ENCODE measurements at regions not wholly inside any gene's neighbourhood (a gene's known extent, or its start where the extent isn't known, plus 50 kb on each side); places are given as distances from the start of the nearest gene placed in this dataset.

DNA sequence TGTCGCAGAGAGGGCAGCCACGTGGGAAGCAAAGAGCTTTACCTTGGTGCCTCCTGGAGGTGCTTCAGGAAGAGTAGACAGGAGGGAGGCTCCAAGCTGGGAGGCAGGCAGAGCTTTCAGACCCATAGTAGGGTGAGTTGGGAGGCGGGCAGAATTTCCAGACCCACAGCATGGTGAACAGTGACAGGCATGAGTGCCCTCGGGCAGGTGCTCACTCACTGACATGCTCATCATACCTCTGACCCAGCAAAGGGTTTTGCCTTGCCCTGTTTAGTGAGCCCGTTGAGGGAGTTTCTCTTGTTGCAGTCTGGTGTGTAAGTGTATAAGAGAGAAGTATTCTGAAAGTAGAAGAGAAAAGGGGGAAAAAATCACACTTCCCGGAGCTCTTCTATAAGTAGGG lies 86.4 kb upstream of the NTM start:
- no peak for DNase-seq (ENCODE audit: low read depth in 4 of 4, low spot score in 2 of 4)

DNA sequence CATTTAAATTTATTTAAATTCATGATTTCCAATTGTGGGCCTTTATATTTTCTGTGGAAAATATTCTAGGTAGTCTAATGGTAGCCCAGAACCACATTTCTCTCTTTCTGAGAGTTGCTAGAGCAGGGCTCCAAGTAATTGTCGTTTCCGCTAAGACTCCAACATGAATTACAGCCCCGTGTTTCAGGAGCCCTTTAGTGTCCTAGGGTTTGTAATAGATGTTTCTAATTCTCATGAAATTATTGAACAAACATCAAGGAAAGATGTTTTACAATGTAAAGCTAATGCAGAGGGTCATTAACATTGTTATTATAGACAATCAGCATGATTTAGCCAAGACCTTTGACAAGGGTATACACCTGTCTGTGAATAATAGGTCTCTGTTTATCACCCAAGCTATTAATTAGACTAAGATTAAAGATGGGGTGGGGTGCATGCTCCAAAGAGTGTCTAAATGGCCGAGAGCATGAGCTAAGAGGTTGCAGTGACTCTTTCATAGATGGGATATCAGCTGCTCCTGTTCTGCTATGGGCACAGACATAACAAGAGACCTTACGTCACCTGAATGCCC lies 81.8 kb upstream of the NTM start:
- DNase-seq (ENCODE audit: low read depth in 4 of 4, low spot score in 2 of 4), result no peak

DNA sequence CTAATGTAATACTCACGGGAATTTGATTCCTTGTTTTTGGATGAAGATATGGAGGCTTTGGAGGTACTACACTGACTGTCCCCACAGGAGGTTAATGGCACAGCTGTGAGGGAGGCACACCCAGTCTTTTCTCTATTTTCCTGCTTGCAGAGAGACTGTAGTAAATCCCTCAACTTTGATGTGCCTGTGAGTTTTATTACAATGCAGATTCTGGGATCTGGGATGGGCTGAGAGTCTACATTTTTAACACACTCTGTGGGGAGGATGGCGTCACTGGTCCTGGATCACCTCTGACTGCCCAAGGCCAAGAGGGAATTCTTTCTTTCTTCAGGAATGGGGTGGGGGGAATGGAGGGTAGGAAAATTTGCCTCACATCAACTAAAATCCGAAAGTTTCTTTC lies 80.2 kb upstream of the NTM start:
- no peak for DNase-seq (ENCODE audit: low read depth in 4 of 4, low spot score in 2 of 4)

DNA sequence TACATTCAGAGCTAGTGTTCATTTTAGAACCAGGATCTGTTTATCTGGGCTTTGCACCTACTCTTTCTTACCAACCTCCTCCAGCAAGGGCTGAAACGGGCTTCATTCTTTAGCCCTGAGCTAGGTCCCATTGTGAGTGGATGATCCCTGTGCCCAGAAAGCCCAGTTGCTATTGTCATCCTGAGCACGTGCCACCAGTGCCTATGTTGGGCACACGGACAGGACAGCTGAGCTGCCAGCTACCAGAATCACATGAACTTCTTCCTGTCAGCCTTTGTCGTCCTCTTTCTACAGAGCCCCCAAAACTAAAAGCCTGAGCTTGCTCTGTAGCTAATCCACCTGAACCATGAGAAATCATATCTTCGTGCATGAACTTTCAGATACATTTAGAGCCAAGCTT lies 74.4 kb upstream of the NTM start:
- DNase-seq (ENCODE audit: low read depth in 4 of 4, low spot score in 2 of 4), result no peak

DNA sequence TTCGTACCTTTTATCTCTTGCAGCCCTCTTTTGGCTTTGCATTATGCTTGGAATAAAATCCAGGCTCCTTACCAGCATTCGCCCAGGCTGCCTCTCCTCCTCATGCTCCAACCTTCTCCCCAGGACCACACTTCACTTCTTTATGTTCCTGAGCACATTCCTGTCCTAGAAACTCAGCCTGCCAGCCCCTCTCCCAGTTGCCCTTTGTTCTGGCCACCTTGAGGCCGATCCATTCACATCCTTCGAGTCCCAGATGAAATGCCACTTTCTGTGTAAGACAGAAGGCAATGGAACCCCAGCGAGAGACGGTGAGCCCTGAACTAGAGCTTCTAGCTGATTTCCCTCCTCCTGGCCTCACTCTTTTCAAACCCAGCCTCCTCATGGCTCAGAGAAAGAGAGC lies 73.0 kb upstream of the NTM start:
- DNase-seq (ENCODE audit: low read depth in 4 of 4, low spot score in 2 of 4), result no peak

DNA sequence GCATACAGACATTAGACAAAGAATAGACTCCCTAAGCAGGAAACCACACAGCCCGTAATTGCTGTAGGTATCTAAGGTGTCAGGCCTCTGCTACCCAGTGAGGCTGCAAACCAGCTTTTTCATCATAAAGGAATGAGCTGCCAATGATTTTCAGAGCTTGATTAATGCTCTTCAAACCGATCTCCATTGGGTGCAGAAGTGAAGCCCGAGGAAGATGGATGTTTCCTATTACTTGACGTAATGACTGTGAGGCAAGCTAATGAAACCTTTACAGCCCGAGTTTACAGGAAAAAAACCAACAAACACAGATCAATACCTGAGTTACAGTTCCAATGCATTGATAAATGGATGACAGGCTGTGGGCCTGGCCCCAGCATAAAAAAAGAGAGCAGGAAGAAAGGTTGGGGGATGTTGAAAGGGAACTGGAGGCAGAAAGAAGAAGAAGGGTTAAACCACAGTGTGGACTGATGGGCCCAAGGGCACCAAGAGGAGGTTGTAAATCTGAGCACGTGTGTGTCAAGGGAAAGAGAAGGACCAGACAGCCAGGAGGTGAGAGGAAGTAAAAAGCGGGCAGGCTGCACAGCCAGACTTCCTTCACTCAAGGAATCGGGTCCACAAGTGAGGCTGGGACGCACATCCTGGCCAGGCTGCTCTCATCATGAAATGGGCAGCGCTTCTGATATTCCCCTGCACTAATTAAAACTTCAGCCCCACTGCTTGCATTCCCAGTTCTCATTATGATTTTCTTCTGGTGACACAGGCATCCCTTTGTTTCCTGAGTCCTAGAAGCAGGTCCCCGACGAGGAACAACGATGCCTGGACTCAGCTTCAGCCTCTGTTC lies 70.6 kb upstream of the NTM start:
- no peak for DNase-seq (ENCODE audit: low read depth in 4 of 4, low spot score in 2 of 4)

DNA sequence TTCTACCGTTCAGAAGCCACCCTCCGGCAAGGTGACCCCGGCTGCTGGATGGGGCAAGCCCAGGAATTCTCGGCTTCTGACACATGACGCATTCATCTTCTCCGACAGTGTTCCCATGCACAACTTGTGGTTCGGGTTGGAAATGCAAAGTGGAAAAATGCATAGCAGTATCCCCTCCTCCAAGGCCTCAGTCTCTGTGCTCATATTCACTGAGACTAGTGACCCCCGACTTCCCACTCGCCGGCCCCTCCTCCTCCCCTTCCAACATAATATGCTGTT lies 70.0 kb upstream of the NTM start:
- DNase-seq (ENCODE audit: low read depth in 4 of 4, low spot score in 2 of 4), result no peak

DNA sequence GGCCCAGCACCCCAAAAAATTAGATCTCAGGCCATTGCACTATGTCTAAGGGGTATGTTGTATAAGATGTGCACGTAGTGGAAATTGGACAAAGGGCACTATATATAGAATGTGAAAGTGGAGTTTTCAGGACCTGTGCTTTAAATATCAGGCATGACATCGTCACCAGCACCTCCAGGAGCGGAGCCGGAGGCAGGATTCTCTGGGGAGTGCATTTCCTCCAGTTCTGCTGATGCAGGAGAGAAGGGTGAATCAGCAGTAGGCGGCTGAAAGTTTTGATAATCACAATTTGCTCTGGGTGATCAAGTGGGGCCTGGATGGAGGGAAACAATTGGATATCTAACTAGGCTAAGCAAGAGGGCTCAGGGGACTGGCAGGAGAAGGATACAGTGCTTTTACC lies 69.1 kb upstream of the NTM start:
- DNase-seq (ENCODE audit: low read depth in 4 of 4, low spot score in 2 of 4), result no peak

DNA sequence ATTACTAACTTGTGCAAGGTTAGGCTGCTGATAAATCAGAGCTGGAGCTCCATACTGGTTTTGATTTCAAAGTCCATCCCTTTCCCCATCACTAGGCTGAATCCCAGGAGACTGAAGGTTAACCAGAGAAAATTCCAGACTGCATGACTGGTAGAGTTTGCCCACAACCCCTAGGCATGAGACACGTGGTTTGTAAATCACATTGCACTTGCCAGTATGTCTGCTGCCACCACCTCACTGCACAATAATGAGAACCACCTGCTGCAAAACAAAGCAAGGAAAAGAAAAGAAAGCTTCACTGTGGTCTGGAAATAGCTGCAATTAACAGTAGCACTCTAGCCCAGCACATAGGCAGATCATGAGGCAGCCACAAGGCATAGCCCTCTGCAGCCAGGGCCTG lies 67.6 kb upstream of the NTM start:
- DNase-seq (ENCODE audit: low read depth in 4 of 4, low spot score in 2 of 4), result no peak

DNA sequence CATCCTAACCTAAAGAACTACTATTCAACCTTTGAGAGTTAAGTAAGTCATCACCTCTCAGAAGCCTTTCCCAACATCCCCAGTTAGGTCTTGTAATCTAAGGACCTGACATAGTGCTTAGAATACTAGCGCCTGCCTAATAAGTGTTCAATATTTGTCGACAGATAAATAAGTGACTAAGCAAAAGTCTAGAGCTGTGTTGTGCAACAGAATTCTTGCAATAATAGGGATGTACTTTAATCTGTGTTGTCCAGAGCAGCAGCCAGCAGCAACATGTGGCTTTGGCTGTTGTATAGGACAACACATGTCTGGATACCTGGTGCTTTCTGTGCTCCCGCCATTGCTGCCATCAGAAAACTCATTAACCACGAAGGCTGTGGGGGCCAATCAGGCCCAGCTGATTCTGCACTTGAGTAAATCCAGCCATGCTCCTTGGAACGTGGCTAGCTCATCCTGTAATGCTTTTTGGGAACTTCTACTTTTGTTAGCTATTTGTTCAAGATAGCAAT lies 66.8 kb upstream of the NTM start:
- DNase-seq (ENCODE audit: low read depth in 4 of 4, low spot score in 2 of 4), result no peak

DNA sequence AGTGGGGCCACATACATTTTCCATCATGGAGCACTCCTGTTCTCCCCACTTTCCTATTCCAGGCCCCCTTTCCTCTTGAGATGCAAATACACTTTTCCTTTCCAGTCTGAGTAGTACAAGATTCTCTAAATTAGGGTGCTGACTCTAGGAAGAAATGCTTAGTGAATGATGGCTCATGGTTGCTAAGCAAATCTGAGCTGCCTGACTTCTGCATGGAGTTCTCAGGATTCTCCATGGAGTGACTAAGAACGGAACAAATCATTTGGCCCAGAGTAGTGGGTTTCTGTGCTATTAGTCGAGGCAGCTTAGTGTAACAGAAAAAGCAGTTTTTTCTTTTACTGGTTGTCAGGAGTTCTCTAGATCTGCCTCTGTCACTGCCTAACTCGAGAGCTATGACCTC lies 65.4 kb upstream of the NTM start:
- no peak for DNase-seq (ENCODE audit: low read depth in 4 of 4, low spot score in 2 of 4)

DNA sequence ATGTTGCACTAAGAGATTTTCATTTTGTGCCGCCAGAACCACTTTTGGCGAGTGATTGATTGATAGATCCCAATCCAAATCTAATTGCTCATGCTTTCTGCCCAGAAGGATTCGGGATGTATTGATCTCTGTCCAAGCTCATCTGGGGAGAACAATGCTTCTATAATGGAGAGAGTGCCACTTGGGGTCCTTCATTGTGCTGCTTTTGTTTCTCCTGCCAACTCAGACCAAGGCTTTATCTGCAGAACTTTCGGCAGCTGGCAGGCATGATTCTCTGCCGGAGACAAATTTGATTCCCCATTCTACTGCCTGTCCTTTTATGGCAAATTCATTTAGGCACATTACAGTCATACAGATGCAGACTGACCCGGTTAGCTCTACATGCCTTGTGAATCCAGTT lies 62.9 kb upstream of the NTM start:
- DNase-seq (ENCODE audit: low read depth in 4 of 4, low spot score in 2 of 4), result no peak

DNA sequence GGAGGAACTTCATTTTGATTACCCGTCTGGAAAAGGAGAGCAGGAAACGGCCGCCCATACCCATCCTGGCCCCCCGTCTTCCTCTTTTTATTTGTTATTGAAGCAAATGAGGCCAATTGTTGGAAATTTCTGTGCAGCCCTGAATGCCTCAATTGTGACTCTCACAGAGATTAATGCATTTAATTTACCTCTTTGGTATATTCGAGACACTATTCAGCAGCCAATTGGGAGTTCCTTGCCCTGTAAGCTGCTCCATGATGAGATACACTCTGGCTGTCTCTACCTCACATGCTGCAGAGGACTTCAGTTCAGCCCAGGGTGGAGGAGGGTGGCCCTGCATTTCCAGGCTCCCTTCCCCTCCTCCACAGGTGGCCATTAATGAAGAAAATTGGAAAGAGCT lies 60.6 kb upstream of the NTM start:
- DNase-seq (ENCODE audit: low read depth in 4 of 4, low spot score in 2 of 4), result no peak

DNA sequence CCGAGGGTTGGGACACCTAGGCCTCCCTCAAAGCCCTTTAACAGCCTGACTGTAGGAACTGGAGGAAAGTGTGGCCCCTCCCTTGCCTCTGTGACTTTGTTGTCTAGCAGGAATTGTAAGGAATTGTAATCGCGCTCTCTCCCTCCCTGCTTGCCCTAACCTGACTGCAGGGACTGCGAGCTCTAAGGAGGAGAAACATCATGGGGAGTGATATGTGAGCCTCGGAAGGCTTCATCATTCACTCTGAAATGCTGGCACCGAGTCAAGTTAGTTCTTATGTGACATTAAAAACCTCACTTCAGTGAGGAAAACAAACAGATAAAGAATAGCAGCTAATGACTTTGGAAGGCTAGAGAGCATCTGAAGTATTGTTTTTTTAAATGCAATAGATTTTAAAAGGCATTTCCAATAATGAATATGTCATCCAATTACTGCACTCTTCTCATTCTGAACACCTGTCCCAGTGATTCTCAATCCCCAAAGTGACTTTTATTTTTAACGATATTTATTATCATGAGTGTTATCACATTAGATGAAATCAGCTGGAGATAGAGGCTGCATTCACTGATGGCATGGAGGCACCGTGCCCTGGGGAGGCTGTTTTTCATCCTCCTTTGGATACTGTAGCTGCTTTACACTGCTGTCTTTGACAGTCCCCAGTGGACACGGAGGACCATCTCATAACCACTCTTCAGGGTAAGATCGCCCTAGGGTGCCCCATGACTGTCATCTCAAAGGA lies 58.5 kb upstream of the NTM start:
- DNase-seq (ENCODE audit: low read depth in 4 of 4, low spot score in 2 of 4), result peak in 2 of 4 donors; percentile 15 to 37

Measured in left renal cortex interstitium (tissue), 4 donors.